HG02623 (cell line): ENCODE measurements at regions not wholly inside any gene's neighbourhood (a gene's known extent, or its start where the extent isn't known, plus 50 kb on each side); places are given as distances from the start of the nearest gene placed in this dataset.

Experiments used
- ATAC-seq: cut with Tn5 transposase; IDR thresholded peaks from one replicate; pipeline ENCODE4 v1.9.1; 2021; ENCODE audit warnings: moderate library complexity; ENCODE audit not compliant: unreplicated experiment

DNA sequence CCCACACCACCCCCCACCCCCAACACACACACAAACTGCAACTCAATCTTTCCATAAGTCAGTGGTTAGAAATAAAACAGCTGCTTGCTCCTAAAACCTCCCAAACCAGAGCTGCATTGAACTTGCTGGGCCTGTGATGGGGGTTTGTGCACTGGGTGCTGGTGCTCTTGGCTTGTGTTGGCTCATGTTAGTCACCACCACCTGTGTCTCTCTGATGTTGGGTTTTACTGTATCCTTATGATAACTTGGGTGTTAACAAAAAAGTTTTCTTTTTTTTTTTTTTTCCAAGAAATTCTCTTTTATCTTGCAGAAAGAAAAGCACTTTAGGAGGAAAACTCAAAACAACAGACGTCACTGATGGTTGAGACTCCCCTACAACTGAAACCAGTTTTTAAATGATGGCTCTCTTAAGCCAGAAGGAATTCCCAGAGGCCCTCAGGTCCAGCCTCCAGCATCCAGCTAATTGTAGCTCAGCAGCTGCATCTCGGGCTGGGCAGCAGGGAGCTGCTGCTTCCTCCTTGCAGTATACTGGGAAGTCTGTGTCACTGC is 79.9 kb upstream of the DRD2 start:
- no peak for ATAC-seq

DNA sequence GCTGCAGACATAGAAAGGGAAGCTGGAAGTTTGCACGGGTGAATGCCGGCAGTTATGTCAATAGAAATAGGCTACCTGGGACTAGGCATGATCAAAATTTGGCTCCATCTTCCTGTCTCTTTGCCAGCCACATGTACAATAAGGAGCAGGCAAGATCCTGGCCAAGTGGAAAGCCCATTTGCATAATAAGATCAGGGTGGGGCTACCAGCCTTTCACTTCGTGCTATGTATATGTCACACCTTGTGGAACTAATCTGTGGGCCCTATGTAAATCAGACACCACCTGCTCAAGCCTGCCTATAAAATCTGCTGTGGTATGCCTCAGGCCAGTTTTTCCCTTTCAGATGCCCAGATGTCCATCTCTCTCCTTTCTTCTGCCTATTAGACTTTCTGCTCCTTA is 79.3 kb upstream of the DRD2 start:
- no peak for ATAC-seq

DNA sequence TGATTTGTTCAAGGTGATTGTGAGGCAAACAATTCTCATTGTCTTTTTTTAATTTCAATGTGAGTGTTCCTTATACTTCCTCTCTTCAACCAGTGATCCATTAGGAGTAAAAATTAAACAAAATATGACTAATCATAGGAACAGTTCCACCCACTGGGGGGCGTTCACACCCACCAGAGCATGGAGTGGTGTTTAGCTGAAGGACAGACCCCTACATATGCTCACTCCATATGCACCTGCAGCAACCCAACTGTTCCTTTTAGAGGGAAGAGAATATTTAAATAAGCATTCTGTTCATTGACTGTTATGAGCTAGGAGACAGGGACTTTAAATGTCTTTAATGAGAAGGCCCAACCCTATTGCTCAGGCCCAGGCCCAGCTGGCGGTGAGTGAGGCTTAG is 78.7 kb upstream of the DRD2 start:
- no peak for ATAC-seq

DNA sequence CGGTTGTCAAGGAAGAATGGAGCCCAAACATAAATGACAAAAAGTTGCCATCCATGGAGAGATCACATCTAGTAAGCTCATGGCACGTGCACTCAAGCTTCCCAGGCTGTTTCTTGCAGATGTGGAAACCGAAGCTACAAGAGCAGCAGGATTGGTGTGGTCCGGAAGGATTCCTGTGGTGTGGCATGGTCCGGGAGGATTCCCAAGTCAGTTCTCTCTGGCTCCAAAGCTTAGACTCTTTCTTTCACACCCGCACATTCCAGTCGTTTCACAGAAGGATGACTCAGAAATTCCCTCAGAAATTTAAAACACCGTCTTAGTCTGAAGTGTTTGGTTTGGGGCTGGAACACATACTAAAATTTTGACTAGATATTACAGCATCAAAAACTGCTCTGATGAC is 78.0 kb upstream of the DRD2 start:
- ATAC-seq, result no peak

DNA sequence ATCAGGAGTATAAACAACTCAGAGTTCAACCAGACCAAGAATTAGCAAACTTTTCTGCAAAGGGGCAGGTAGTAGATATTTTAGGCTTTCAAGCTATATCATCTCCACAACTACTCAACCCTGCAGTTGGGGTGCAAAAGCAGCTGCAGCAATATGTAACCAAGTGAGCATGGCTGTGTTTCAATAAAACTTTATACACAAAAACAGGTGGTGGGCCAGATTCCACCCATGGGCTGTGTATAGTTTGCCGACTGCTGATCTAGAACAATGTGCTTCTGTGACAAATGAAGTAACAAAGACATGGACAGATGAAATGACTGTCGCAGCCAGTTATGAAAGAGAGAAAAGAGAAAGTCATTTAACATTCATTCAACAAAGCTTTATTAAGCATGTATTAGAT is 77.1 kb upstream of the DRD2 start:
- no peak for ATAC-seq

DNA sequence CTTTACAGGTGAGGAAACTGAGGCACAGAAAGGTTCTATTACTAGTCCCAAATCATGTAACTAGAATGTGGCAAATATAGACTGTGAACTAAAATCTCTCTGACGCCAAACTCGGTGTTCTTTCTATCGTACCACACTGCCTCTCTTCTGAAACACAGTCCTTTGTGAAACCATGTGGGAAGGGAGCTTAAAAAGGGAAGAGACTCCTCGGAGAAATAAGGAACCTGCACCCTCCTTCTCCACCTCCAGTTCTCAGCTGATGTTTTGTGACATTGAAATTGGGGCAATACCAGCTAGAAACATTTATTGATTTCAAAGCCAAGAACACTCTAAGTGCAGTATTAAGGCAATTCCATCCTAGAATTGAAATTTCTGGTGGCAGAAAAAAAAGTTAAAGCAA is 76.4 kb upstream of the DRD2 start:
- no peak for ATAC-seq

DNA sequence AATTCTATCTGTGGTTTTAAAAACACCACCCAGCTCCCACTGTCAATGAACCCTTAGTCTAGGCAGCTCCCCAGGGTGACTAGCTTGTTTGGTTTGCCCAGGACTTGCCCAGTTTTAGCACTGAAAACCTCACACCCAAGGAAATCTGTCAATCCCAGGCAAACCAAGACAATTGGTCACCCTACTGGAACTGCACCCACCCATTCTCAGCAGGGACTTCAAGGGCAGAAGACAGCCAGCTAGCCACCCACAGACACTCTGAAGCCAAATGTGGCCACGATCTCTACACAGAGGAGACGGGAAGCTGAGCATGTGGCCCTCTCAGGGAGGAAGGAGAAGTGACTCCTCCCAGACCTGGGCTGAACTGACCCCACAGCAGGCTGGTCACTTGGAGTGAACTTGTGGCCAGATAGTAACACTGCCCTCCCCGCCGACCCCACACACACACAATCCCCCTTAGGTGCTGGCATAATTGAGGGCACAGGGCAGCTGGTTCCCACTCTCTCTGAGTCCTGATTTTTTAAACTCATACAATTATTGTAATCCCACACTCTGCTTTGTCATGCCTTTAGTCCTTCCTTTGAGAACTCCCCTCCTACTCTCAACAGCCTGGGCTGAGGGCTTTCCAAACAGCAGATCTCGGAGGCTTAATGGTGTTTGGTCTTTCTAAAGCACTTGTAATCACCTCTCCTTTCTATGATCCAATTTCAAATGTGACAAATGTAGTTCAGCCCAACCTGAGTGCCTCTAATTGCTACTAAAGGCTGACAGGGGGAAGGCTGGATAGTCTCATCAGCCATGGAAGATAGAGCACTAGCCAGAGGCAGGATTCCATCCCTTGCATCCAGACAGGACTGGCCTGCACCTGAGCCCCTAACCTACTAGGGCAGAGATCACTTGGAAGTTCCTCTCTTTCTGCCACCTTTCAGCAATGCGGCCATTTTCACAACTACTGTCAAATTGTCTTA is 74.7 kb upstream of the DRD2 start:
- ATAC-seq, result no peak

DNA sequence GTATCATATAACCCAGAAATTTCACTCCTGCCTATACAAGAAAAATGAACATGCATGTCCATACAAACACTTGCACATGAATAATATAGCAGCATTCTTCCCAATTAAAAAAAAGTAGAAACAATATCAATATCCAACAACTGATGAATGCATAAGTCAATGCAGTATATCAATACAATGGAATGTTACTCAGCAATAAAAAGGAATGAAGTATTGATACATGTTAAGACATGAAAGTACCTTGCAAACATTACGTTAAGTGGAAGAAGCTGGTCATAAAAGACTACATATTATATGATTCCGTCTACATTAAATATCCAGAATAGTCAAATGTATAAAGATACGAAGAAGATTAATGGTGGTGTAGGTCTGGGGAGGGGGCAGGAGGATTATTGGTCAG is 73.9 kb upstream of the DRD2 start:
- no peak for ATAC-seq

DNA sequence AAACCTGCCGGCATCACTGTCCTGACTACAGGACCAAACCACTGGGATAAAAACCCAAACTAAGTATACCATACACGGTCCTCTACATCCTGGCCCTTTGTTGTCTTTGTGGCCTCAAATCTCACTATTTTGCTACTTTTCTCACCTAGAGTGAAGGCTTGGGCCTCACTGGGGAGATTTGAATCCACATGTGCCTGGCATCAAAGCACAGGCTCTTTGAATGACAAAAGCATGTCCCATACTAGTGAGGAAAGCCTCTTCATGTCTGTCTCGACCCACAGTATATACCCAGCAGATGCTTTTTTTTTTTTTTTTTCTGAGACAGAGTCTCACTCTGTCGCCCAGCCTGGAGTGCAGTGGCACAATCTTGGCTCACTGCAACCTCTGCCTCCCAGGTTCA is 72.5 kb upstream of the DRD2 start:
- no peak for ATAC-seq

DNA sequence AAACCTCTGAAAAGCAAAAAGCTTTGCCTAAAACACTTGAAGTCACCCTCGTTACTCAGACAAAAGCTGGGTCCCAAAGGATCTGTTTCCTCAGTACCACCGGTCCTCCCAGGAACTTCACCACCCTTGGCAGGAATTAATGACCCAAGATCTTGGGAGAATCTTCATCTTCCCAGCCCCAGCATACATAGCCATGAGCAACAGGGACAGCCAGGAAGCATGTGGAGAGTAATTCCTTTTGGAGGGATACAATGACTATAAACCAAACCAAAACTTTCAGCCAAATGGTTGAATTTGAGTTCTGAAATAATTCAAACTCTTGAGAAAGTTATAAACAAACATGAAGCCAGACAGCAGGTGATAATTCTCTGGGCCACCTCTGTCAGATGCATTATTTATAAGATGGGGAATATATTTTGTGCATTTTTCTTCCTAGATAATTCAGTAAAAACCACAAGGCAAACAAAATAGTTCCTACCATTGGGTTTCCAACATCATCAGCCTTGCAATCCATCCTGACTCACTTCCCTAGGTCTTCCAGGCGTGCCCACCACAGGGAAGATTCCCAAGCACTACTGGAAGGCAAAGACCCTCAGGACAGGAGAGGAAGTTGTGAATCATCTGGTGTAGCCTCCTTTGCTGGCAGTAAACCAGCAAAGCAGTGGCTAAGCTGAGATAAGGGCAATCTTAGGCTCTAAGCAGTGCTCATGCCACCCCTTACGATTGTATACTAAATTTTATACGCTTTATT is 71.7 kb upstream of the DRD2 start:
- ATAC-seq, result no peak

DNA sequence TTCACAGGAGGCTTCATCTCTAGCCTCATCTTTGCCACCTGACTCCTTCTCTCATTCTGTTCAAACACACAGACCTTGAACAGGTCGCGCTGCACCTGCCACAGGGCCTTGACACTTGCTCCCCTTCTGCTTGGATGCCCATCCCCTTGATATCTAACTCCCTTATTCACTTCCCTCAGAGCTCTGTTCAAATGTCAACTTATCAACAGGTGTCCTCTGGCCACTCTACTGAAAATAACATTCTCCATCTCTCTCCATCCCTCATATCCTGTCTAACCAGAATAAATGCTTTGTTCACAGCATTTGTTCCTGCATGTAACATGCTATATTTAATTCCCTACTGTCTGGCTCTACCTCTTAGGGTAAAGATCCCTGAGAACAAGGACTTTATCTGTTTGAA is 67.2 kb upstream of the DRD2 start:
- ATAC-seq, result no peak

DNA sequence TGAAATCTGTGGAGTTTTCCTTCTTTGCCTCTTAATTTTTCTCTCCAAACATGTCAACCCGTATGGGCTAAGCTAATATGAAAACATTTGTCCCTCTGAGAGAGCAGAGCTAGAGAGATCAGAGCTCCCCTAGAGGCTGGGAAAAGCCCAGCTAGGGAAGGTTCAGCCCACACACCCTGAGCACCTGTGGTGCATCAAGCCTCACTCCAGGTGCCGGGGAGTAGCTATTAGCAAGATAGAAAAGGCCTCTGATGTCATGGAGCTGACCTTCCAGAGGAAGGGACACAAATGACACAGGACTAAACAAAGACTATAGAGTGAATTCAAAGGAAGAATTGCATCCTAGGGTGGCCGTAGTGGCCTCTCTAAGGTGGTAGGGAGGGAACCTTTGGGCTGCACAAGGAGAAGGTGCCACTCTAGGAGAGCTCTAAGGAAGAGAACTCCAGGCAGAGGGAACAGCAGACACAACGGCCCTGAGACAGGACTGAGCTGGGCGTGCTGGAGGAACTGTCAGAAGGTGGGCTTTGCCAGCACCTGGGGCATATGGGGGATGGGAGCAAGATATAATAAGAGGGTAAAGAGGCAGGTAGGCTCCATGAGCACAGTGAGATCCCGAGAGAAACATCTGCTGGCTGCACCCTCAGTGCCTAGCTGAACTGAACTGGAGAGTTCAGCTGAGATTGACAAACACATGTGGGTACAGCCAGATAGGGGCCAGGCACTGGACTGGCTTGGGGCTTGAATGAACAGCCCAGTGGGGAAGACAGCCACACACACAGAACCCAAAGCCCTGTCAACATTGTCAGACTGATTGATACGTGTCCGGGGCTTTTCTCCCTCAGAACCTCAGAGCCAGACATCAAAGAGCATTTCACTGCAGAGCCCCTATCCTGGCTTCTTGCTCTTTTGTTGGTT is 65.5 kb upstream of the DRD2 start:
- no peak for ATAC-seq

DNA sequence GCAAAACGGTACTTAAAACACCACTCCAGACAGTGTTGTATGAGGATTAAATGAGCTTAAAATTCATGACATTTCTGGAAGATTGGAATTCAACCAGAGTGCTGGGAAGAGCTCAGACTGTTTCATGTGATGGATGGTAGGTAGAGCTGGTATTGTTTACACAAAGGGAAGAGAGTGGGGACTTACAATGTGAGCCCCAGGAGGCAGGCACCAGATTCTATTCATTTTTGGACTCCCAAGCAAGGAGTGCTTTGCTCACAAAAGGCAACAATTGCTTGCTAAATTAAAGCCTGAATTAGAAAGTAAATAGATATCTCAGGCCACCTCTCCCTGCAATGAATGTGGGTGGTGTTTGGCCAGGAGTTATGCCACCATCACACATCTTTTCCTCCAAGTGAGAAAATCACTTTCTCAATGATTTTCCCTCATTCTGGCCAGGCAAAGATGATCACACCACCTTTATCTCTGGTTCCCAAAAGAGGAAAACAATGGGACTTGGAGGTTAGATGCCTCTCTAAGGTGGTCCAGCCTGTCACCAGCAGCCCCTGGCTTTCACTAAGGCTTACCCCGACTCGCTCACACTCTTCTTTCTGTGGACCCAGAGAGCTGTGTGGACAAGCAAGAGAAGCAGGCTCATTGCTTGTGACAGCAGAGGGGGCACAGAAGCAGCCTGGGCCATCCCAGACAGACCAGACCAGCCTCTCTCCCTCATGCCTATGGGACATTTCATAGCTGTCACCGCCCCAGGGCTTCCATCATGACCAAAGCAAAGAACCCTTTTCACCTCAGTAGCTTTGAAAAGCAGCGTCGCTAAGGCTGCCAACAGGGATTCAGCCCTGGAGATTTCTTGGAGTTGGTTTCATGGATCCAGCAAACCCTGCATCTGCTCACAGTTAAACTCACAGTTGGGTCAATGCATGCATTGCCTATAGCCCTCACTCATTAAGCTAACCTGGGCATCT is 63.5 kb upstream of the DRD2 start:
- no peak for ATAC-seq

DNA sequence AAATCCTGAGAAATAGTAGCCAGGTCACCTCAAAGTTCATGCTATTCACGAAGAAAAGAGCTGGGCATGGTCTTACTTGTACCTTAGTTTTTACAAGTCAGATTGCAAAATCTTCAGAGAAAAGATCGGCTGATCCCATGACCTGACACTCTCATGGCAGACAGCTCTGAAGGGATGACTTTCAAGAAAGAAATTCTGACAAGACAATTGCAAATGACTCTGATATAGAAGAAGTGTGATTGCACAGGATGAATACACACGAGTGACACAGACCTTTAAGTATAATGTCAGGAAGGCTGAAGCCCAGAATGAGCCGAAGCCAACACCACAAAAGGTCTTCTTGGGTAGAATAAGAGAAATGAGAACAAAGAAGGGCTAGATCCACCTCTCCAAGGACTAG is 59.4 kb upstream of the DRD2 start:
- no peak for ATAC-seq

DNA sequence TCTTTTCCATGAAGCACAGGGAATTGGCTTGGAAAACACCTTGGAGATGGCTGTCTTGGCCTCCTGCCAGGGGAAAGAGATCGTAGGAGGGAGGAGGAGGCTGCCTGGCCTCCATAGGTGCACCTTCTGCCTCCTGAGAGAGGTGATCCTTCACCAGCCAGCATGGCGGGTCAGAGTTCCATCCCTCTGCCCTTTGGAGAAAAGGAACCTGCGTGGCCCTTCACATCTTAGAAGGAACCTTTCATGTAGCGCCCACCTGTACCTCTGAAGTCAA is 58.2 kb upstream of the DRD2 start:
- ATAC-seq, result no peak

DNA sequence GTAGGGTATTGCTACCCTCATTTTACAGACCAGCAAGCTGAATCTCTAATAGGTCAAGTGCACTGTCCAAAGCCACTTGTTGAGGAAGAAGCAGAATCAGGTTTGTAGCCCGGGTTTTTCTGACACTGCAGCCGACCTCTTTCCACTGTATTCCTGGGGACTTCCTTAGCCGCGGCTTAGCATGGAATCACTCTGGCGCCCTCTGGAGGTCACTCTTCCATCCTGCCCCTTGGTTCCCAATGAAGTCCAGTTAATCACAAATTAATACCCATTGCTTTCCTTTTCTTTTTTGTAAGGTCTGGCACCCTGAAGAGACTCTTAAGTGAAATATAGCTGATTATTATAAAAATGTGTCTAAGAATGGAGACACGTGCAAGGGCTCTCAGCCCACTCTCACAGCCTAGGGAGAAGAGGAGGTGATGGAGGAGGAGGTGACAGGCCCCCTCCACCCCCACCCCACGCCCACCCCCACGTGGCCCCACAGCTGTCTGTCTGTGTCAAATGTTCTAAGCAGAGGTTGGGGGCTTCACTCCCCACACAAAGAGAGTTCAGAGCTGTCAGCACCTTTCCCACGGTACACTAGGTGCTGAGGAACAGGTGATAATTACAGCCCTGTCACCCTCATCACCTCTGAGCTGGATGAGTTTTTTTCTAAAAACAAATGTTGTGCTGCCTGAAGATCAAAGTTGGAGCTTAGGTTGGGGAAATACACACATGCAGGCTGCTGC is 57.7 kb upstream of the DRD2 start:
- ATAC-seq, result no peak

DNA sequence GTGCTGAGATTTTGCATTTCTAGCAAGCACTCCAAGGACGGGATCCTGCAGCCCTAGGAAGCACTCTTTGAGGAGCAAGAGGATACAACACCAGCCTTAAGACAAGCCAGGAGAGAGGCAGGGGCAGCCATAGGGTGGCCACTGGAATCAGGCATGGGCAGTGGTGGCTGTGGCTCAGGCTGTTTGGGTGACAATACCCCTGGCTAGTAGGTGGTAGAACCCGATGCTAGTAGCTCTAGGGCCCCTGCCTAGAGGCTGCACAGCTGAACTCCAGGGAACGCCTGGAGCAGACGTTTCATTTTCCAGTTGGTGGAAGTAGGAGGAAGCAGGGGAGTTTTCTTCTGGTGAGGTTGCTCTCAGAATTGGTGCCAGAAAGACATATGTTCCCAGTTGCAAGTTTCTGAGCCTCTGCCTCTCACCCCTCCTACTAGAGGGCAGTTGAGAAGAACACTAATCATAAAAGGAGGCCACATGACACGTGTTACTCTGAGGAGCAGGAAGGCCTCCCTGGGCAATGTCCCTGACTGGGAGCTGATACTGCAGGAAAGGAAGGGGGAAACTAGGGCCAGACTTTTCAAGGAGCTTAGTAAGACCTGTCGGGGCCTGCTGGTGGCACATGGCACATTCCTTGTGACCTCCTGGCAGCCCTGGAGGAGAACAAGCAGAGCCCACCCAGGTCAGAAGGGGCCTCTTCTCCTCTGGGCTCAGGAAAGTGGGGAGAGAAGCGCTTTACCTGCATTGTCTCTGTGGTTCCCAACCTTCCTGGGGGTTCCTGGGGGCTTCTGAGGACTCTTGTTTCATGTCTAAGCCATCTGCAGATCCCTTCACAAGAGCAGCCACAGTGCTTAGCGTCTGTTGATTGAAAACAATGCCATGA is 56.6 kb upstream of the DRD2 start:
- ATAC-seq, result no peak

DNA sequence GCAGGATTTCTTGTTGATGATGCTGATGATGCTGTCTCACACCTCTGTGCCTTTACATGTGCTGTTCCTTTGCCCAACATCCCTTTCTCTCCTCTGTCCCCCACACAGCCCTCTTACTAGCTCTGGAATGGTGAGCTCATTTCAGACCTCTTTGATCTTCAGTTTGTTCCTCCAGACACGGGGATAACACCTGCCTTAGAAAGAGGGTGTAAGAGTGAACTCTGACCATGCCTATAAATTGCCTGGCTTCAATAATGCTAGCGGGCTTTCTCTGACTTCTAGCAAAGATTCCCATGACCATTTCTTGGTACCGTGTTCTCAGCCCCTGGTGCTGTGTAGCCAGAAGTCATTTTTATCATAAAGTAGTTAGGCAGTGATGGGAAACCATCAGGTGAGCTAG is 55.9 kb upstream of the DRD2 start:
- ATAC-seq, result no peak
